NT2/D1 (cell line): ENCODE measurements at regions not wholly inside any gene's neighbourhood (a gene's known extent, or its start where the extent isn't known, plus 50 kb on each side); places are given as distances from the start of the nearest gene placed in this dataset.

Experiments
- DNase-seq: peaks from one replicate; pipeline ENCODE4 v3.0.0-alpha.2; 2011; ENCODE audit warnings: low read depth, low spot score
- H3K27me3 ChIP-seq: 2 replicates; pipeline ENCODE4 v1.6.0; 2011; ENCODE audit warnings: mild to moderate bottlenecking; ENCODE audit not compliant: insufficient read length, insufficient read depth
- H3K36me3 ChIP-seq: 2 replicates; pipeline ENCODE4 v1.6.1; 2011; ENCODE audit warnings: mild to moderate bottlenecking, low read length, mixed read lengths; ENCODE audit not compliant: insufficient read depth, insufficient read length
- H3K4me1 ChIP-seq: 2 replicates; pipeline ENCODE4 v1.5.1; 2011; ENCODE audit not compliant: insufficient read depth, insufficient read length
- H3K4me3 ChIP-seq: 2 replicates; pipeline ENCODE4 v1.5.1; 2011; ENCODE audit warnings: low read depth; ENCODE audit not compliant: insufficient read length
- H3K9ac ChIP-seq: 2 replicates; pipeline ENCODE4 v1.6.0; 2011; ENCODE audit warnings: low read depth; ENCODE audit not compliant: insufficient read length
- H3K9me3 ChIP-seq: 2 replicates; pipeline ENCODE4 v1.5.1; 2011; ENCODE audit warnings: mild to moderate bottlenecking, low read length; ENCODE audit not compliant: insufficient read depth
- SUZ12 ChIP-seq: IDR thresholded peaks from 2 replicates; pipeline ENCODE4 v1.6.1; 2011; ENCODE audit not compliant: insufficient read length, insufficient read depth; ENCODE audit errors: extremely low read depth
- YY1 ChIP-seq: IDR thresholded peaks from 2 replicates; pipeline ENCODE4 v1.6.1; 2011; ENCODE audit not compliant: insufficient read length, insufficient read depth
- ZNF274 ChIP-seq: IDR thresholded peaks from 2 replicates; pipeline ENCODE4 v1.6.1; 2011; ENCODE audit warnings: mild to moderate bottlenecking, low read depth, low read length

GRCh38 chr6:155958550-155958949 is 502.9 kb upstream of the NOX3 start:
- no peaks in the 10 kb centered on the region for H3K36me3 ChIP-seq
- no peak overlapping the region for H3K4me3 ChIP-seq
- no peaks in the 10 kb centered on the region for H3K9me3 ChIP-seq
- H3K27me3 ChIP-seq, result no peaks in the 10 kb centered on the region
- DNase-seq, result no peak
- TF ChIP-seq SUZ12 (no peak), ZNF274 (no peak), YY1 (no peak)
- no peak overlapping the region for H3K9ac ChIP-seq
- H3K4me1 ChIP-seq, result no peaks in the 10 kb centered on the region

DNA sequence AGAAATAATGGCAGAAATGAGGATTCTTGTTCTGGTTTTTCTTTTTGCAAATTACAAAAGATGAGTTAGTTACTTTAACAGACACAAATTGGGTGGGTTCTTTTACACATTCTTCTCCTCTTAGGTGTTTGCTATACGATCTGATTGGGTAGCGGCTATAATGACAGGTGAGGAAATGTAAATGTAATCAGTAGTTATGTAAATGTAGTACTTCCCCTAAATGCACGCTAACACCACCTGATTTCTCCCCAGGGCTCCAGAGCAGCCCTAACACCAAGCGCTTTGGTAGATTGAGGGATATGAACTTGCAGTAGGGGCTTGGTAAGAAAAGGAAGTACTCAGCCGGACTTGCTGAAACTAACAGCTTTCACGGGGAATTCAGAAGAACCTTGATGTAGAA is 499.4 kb upstream of the NOX3 start:
- Histone ChIP-seq H3K4me3 (no peak overlapping the region), H3K9ac (no peak overlapping the region), H3K4me1 (no peaks in the 10 kb centered on the region), H3K27me3 (no peaks in the 10 kb centered on the region), H3K9me3 (no peaks in the 10 kb centered on the region), H3K36me3 (no peaks in the 10 kb centered on the region)
- DNase-seq, result peak; percentile 9
- TF ChIP-seq YY1, result no peak
- TF ChIP-seq ZNF274, result no peak
- TF ChIP-seq SUZ12, result no peak

DNA sequence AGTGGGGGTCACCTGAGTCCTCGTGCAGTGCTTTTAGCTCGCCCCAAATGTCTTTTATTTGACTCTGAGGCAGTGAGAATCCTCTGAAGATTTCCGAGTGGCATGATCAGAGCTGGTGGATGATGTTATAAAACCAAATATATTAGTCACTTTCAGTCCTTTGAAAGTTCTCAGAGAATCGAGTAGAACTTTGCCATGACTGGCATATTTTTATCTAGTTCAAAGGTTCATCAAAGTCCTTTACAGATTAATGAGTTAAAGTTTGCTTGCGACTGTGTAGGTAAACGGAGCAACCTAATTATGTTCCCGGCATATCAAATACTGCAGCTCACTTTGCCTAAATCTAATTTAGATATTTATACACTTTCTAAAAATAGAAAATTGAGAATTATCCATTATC is 498.5 kb upstream of the NOX3 start:
- no peak overlapping the region for H3K4me3 ChIP-seq
- H3K4me1 ChIP-seq, result no peaks in the 10 kb centered on the region
- no peak for TF ChIP-seq YY1
- no peak for TF ChIP-seq SUZ12
- no peak for TF ChIP-seq ZNF274
- no peaks in the 10 kb centered on the region for H3K27me3 ChIP-seq
- H3K36me3 ChIP-seq, result no peaks in the 10 kb centered on the region
- no peak for DNase-seq
- no peak overlapping the region for H3K9ac ChIP-seq
- H3K9me3 ChIP-seq, result no peaks in the 10 kb centered on the region

DNA sequence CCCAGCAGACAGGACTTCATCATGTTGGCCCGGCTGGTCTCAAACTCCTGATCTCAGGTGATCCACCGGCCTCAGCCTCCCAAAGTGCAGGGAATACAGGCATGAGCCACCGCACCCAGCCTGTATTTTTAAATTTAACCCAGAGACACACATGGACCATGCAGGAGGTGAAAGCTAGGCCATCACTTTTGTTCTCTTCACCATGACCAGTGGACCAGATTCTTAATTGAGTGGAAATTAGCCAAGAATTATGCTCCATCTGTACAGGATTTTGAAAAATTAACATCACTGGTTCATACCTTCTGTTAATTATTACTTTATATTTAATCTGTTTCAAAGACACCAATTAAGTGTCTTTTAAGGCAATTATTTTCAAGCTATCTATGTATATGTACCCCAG is 493.6 kb upstream of the NOX3 start:
- Histone ChIP-seq H3K9ac (no peak overlapping the region), H3K4me3 (no peak overlapping the region), H3K4me1 (no peaks in the 10 kb centered on the region), H3K9me3 (peaks cover 18% of the 10 kb centered on the region; the same call in 1 of the 2 replicates), H3K27me3 (no peaks in the 10 kb centered on the region), H3K36me3 (no peaks in the 10 kb centered on the region)
- TF ChIP-seq ZNF274, result no peak
- no peak for TF ChIP-seq SUZ12
- no peak for TF ChIP-seq YY1
- no peak for DNase-seq

DNA sequence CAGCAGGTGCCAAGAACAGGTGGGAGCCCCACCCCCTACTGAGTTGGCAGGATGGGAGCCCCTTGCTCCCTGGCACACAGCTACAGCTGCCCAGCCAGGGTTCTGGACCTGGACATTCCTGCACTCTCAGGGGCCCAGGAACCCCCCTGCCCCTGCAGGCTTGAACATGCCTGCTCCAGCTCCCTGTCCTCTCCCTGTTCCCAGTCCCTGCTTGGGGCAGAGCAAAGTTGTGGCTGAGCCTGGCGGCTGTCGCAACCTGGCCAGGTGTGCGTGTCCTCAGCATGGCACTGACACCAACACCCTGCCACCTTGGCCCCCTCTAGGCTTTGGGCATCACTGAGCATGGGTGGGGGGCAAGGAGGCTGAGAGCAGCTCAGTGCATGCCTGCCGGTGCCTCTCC is 491.2 kb upstream of the NOX3 start:
- Histone ChIP-seq H3K27me3 (no peaks in the 10 kb centered on the region), H3K36me3 (no peaks in the 10 kb centered on the region), H3K9me3 (peaks cover 18% of the 10 kb centered on the region; the same call in 1 of the 2 replicates), H3K4me1 (no peaks in the 10 kb centered on the region), H3K9ac (no peak overlapping the region), H3K4me3 (no peak overlapping the region)
- DNase-seq, result no peak
- no peak for TF ChIP-seq SUZ12
- TF ChIP-seq ZNF274, result no peak
- TF ChIP-seq YY1, result no peak

DNA sequence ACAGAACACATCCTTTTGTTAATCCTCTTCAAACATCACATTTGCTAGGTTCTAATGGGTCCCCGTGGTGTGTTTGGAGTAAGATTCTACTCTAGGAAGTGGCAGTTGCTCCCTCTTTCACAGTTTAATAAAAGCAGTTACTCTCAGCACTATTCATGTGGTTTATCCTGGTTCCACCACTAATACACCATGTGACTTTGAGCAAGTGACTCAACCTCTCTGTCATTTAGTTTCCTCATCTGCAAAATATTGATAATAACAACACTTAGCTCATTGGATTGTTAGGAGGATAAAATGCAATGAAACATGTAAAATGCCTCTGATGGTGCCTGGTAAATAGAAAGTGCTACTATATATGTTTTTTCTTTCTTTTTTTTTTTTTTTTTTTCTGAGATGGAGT is 488.0 kb upstream of the NOX3 start:
- H3K9me3 ChIP-seq, result peaks cover 18% of the 10 kb centered on the region; the same call in 1 of the 2 replicates
- H3K9ac ChIP-seq, result no peak overlapping the region
- no peaks in the 10 kb centered on the region for H3K4me1 ChIP-seq
- no peaks in the 10 kb centered on the region for H3K27me3 ChIP-seq
- DNase-seq, result no peak
- H3K36me3 ChIP-seq, result no peaks in the 10 kb centered on the region
- TF ChIP-seq SUZ12, result no peak
- no peak for TF ChIP-seq ZNF274
- no peak overlapping the region for H3K4me3 ChIP-seq

- Histone ChIP-seq H3K27me3 (no peaks in the 10 kb centered on the region), H3K4me3 (no peak overlapping the region), H3K9ac (no peak overlapping the region), H3K36me3 (no peaks in the 10 kb centered on the region), H3K4me1 (no peaks in the 10 kb centered on the region), H3K9me3 (no peaks in the 10 kb centered on the region)
- TF ChIP-seq ZNF274 (no peak), SUZ12 (no peak), YY1 (no peak)
- DNase-seq, result no peak
Measured at GRCh38 chr6:155939253-155939652, 483.6 kb upstream of the NOX3 start.

DNA sequence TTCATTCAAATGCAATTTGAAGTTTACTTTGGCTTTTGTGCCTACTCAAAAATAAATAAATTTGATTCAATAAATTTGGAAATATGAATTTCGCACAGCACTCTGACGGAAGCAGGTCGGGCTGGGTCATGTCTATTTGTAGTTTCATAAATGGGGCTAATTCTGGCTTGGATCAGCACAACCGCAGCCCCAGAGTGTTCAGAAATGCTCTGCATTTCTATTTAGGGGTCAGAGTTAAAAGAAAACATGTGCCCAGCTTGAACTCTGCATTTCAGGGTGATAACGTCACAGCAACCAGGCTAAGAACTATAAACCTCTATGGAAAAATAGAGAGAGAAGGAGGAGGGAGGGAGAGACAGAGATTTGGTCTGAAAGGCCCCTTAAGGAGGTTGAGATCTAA is 480.9 kb upstream of the NOX3 start:
- TF ChIP-seq YY1 (no peak), SUZ12 (no peak)
- DNase-seq, result no peak
- Histone ChIP-seq H3K9me3 (no peaks in the 10 kb centered on the region), H3K27me3 (no peaks in the 10 kb centered on the region), H3K4me3 (no peak overlapping the region), H3K36me3 (no peaks in the 10 kb centered on the region), H3K9ac (no peak overlapping the region), H3K4me1 (no peaks in the 10 kb centered on the region)
